ENCODE measurements at regions not wholly inside any gene's neighbourhood (a gene's known extent, or its start where the extent isn't known, plus 50 kb on each side); places are given as distances from the start of the nearest gene placed in this dataset.

DNA sequence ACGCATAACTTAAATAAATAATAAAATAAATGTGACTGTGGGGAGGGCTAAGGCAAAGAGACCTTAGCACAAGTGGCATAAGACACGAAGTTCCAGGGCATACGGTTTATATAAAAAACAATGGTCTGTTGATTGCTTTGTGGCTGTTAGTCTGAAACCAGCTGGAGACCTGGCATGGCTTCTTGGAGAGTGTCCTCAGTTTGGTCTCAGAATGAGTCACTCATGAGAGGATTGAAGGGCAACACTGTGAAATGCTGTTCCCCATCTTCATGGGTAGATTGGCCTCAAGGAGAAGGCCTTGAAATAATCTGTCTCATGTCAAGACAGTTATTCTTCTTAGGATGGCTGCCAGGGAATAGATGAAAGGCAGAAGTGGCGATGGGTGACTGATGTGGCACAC, 62.2 kb downstream of the SOX2 start:
- H3K9me1 ChIP-seq (replicated peaks; ENCODE audit: control insufficient read depth, extremely low read depth, insufficient read depth, low read length), result no peaks in the 10 kb centered on the region
- no peak overlapping the region for H3K27ac ChIP-seq (ENCODE audit: insufficient read depth, low read depth, low read length)
- H3K36me3 ChIP-seq (ENCODE audit: control insufficient read depth in 2 of 2, extremely low read depth in 1 of 2, insufficient read depth in 2 of 2, low read length in 2 of 2), result no peaks in the 10 kb centered on the region
- TF ChIP-seq, protein P1, sequence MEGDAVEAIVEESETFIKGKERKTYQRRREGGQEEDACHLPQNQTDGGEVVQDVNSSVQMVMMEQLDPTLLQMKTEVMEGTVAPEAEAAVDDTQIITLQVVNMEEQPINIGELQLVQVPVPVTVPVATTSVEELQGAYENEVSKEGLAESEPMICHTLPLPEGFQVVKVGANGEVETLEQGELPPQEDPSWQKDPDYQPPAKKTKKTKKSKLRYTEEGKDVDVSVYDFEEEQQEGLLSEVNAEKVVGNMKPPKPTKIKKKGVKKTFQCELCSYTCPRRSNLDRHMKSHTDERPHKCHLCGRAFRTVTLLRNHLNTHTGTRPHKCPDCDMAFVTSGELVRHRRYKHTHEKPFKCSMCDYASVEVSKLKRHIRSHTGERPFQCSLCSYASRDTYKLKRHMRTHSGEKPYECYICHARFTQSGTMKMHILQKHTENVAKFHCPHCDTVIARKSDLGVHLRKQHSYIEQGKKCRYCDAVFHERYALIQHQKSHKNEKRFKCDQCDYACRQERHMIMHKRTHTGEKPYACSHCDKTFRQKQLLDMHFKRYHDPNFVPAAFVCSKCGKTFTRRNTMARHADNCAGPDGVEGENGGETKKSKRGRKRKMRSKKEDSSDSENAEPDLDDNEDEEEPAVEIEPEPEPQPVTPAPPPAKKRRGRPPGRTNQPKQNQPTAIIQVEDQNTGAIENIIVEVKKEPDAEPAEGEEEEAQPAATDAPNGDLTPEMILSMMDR (IDR thresholded peaks at IDR 0.05; ENCODE audit: extremely low read depth in 1 of 2, insufficient read depth in 1 of 2, low read depth in 1 of 2, low read length in 2 of 2), result no peak
- no peak for TF ChIP-seq POLR2AphosphoS5 (IDR thresholded peaks at IDR 0.05; ENCODE audit: insufficient read depth, low read depth, low read length)
- no peak for TF ChIP-seq FOS (IDR thresholded peaks at IDR 0.05; ENCODE audit: borderline replicate concordance, insufficient read depth, low read length)
- TF ChIP-seq MYC (IDR thresholded peaks at IDR 0.05; ENCODE audit: low read depth, low read length), result no peak
- TF ChIP-seq JUN (IDR thresholded peaks at IDR 0.05; ENCODE audit: borderline replicate concordance, insufficient read depth, insufficient read length, low read depth), result no peak
- TF ChIP-seq POLR2A (IDR thresholded peaks at IDR 0.05; ENCODE audit: low read depth, low read length), result no peak
- no peak for TF ChIP-seq GATA2 (IDR thresholded peaks at IDR 0.05; ENCODE audit: insufficient read depth, insufficient read length, low read depth, low read length)
- TF ChIP-seq, protein P2, sequence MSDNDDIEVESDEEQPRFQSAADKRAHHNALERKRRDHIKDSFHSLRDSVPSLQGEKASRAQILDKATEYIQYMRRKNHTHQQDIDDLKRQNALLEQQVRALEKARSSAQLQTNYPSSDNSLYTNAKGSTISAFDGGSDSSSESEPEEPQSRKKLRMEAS (IDR thresholded peaks at IDR 0.05; ENCODE audit: insufficient read depth, insufficient read length), result no peak
- no peaks in the 10 kb centered on the region for H3K79me2 ChIP-seq (ENCODE audit: control insufficient read depth, insufficient read depth, low read length)
- H3K4me2 ChIP-seq (ENCODE audit: insufficient read depth, low read length), result no peak overlapping the region
- intact Hi-C loops (cut with micrococcal nuclease), result no loop called here
- no peaks in the 10 kb centered on the region for H3K9me3 ChIP-seq (replicated peaks; ENCODE audit: control insufficient read depth, insufficient read depth, low read length)
- no peaks in the 10 kb centered on the region for H4K20me1 ChIP-seq (replicated peaks; ENCODE audit: control insufficient read depth, extremely low read depth, insufficient read depth, low read length)
- H3K4me3 ChIP-seq (replicated peaks in 1 of 3; ENCODE audit: insufficient read depth in 1 of 3, low read depth in 1 of 3, low read length in 3 of 3), result no peak overlapping the region
- H3K27me3 ChIP-seq (ENCODE audit: control insufficient read depth in 2 of 2, insufficient read depth in 2 of 2, low read length in 2 of 2), result no peaks in the 10 kb centered on the region
- POLR2A ChIA-PET, result no interaction called here
- dilution Hi-C loops (cut with MboI; ENCODE audit: extremely low pct_ligation_motif_present, low sequenced_read_pairs), result no loop called here
- CTCF ChIA-PET, result no interaction called here
- H2AFZ ChIP-seq (ENCODE audit: low read depth, low read length), result no peak overlapping the region
- BruUV-seq (replicated peaks), result no TSS peak
- DNase-seq (ENCODE audit: low read depth, low spot score) (no peak), FAIRE-seq (no peak)
- H3K9ac ChIP-seq (replicated peaks; ENCODE audit: extremely low read depth, insufficient read depth, low read length), result no peak overlapping the region
- no peaks in the 10 kb centered on the region for H3K4me1 ChIP-seq (ENCODE audit: control insufficient read depth, extremely low read depth, insufficient read depth, low read length)
